ENCODE measurements at regions not wholly inside any gene's neighbourhood (a gene's known extent, or its start where the extent isn't known, plus 50 kb on each side); places are given as distances from the start of the nearest gene placed in this dataset.

DNA sequence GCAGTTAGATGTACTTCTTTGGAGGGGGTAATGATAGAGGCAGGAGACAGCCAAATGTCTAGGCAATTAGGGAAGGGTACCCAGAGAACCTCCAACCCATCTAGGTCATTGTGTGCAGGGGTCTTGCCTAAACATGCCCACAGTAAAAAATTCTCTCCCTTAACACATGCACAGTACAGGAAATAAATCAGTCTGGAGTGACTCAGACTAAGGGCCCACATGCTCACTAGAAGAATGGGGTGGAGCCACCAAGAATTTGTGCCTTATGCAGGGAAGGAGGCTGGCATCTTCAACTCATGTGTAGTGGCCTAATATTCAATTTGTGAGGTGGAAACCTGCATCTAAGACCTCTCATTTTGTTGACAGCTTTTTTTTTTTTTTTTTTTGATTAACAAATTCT is 945.3 kb upstream of the GRIA3 start:
- peak; percentile 39 for FAIRE-seq
- Histone ChIP-seq H4K20me1 (ENCODE audit: control insufficient read depth, extremely low read depth, insufficient read depth, low read length) (no peaks in the 10 kb centered on the region), H3K4me1 (ENCODE audit: control insufficient read depth, extremely low read depth, insufficient read depth, low read length) (peaks cover 9% of the 10 kb centered on the region), H2AFZ (ENCODE audit: control insufficient read depth, low read length) (peak overlapping the region; percentile 7), H3K4me2 (ENCODE audit: control insufficient read depth, extremely low read depth, insufficient read depth, low read depth, low read length) (no peak overlapping the region), H3K4me3 (ENCODE audit: control insufficient read depth in 2 of 3, extremely low read depth in 1 of 3, insufficient read depth in 2 of 3, low read depth in 1 of 3, low read length in 3 of 3) (no peak overlapping the region), H3K79me2 (ENCODE audit: control insufficient read depth, insufficient read depth, low read length) (no peaks in the 10 kb centered on the region), H3K27me3 (ENCODE audit: control insufficient read depth, extremely low read depth, insufficient read depth, low read length) (no peaks in the 10 kb centered on the region), H3K9ac (ENCODE audit: control insufficient read depth, extremely low read depth, insufficient read depth, low read length) (no peak overlapping the region), H3K36me3 (ENCODE audit: control insufficient read depth in 2 of 2, extremely low read depth in 1 of 2, insufficient read depth in 2 of 2, low read length in 2 of 2) (no peaks in the 10 kb centered on the region), H3K9me3 (ENCODE audit: control insufficient read depth, low read depth, low read length) (no peaks in the 10 kb centered on the region), H3K27ac (ENCODE audit: control insufficient read depth, insufficient read depth, low read length) (peak overlapping the region; percentile 8), H3K9me1 (ENCODE audit: control insufficient read depth, extremely low read depth, insufficient read depth, low read length) (no peaks in the 10 kb centered on the region)
- dilution Hi-C loops (cut with MboI; ENCODE audit: extremely low pct_ligation_motif_present, low sequenced_read_pairs), result no loop called here
- TF ChIP-seq, protein P1, sequence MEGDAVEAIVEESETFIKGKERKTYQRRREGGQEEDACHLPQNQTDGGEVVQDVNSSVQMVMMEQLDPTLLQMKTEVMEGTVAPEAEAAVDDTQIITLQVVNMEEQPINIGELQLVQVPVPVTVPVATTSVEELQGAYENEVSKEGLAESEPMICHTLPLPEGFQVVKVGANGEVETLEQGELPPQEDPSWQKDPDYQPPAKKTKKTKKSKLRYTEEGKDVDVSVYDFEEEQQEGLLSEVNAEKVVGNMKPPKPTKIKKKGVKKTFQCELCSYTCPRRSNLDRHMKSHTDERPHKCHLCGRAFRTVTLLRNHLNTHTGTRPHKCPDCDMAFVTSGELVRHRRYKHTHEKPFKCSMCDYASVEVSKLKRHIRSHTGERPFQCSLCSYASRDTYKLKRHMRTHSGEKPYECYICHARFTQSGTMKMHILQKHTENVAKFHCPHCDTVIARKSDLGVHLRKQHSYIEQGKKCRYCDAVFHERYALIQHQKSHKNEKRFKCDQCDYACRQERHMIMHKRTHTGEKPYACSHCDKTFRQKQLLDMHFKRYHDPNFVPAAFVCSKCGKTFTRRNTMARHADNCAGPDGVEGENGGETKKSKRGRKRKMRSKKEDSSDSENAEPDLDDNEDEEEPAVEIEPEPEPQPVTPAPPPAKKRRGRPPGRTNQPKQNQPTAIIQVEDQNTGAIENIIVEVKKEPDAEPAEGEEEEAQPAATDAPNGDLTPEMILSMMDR (optimal IDR thresholded peaks at IDR 0.05 in 1 of 3, IDR thresholded peaks at IDR 0.05 in 1 of 3, conservative IDR thresholded peaks at IDR 0.05 in 1 of 3; ENCODE audit: extremely low read depth in 1 of 3, insufficient read depth in 2 of 3, low read length in 3 of 3), result no peak
- no peak for TF ChIP-seq EZH2 (IDR thresholded peaks at IDR 0.05; ENCODE audit: low read length)
- no peak for DNase-seq (ENCODE audit: low read depth, low spot score)

DNA sequence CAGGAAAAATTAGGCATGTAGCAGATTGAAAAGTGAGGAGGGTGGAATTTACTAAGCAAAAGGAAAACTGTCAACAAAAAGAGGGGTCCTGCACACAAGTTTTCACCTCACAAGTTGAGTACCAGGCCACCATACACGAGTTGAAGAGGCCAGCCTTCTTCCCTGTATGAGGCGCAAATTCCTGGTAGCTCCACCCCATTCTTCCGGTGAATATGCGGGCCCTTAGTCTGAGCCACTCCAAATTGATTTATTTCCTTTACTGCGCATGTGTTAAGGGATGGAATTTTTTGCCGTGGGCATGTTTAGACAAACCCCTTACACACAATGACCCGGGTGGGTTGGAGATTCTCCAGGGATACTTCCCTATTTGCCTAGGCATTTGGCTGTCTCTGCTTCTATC is 942.1 kb upstream of the GRIA3 start:
- Histone ChIP-seq H3K4me1 (ENCODE audit: control insufficient read depth, extremely low read depth, insufficient read depth, low read length) (peaks cover 9% of the 10 kb centered on the region), H3K4me3 (ENCODE audit: control insufficient read depth in 2 of 3, extremely low read depth in 1 of 3, insufficient read depth in 2 of 3, low read depth in 1 of 3, low read length in 3 of 3) (no peak overlapping the region), H3K79me2 (ENCODE audit: control insufficient read depth, insufficient read depth, low read length) (no peaks in the 10 kb centered on the region), H3K4me2 (ENCODE audit: control insufficient read depth, extremely low read depth, insufficient read depth, low read depth, low read length) (no peak overlapping the region), H3K9me1 (ENCODE audit: control insufficient read depth, extremely low read depth, insufficient read depth, low read length) (no peaks in the 10 kb centered on the region), H3K27me3 (ENCODE audit: control insufficient read depth, extremely low read depth, insufficient read depth, low read length) (no peaks in the 10 kb centered on the region), H2AFZ (ENCODE audit: control insufficient read depth, low read length) (no peak overlapping the region), H3K9me3 (ENCODE audit: control insufficient read depth, low read depth, low read length) (no peaks in the 10 kb centered on the region), H3K9ac (ENCODE audit: control insufficient read depth, extremely low read depth, insufficient read depth, low read length) (no peak overlapping the region), H3K27ac (ENCODE audit: control insufficient read depth, insufficient read depth, low read length) (no peak overlapping the region), H3K36me3 (ENCODE audit: control insufficient read depth in 2 of 2, extremely low read depth in 1 of 2, insufficient read depth in 2 of 2, low read length in 2 of 2) (no peaks in the 10 kb centered on the region), H4K20me1 (ENCODE audit: control insufficient read depth, extremely low read depth, insufficient read depth, low read length) (no peaks in the 10 kb centered on the region)
- DNase-seq (ENCODE audit: low read depth, low spot score) (no peak), FAIRE-seq (no peak)
- TF ChIP-seq, protein P1 (optimal IDR thresholded peaks at IDR 0.05 in 1 of 3, IDR thresholded peaks at IDR 0.05 in 1 of 3, conservative IDR thresholded peaks at IDR 0.05 in 1 of 3; ENCODE audit: extremely low read depth in 1 of 3, insufficient read depth in 2 of 3, low read length in 3 of 3), result no peak
- no peak for TF ChIP-seq EZH2 (IDR thresholded peaks at IDR 0.05; ENCODE audit: low read length)
- dilution Hi-C loops (cut with MboI; ENCODE audit: extremely low pct_ligation_motif_present, low sequenced_read_pairs), result no loop called here

Measured in keratinocyte (primary cell).